HCT116 (cell line): ENCODE measurements at regions not wholly inside any gene's neighbourhood (a gene's known extent, or its start where the extent isn't known, plus 50 kb on each side); places are given as distances from the start of the nearest gene placed in this dataset.

ENCODE experiments used
- ATAC-seq: fragments of 200-7000 bp; cut with Tn5 transposase; 2 replicates; pipeline ENCODE4 v1.9.1; 2020; ENCODE audit warnings: mild to moderate bottlenecking, moderate library complexity
- BruUV-seq: library from RNA; stranded (reverse); fragments of 400-500 nt; replicated peaks from 2 replicates; lab custom pipeline; 2021; lab: Mats Ljungman, UMichigan
- CTCF ChIA-PET: fragments of 300-600 bp; sonication (Branson Sonifier 250); formaldehyde crosslinking; loops from one replicate; lab custom pipeline; 2021; ENCODE audit warnings: antibody characterized with exemption; lab: Charles Lee
- POLR2A ChIA-PET: fragments of 300-600, 350-600 bp; sonication (Branson Sonifier 250); formaldehyde crosslinking; loops from one replicate; lab custom pipeline; 2021; ENCODE audit warnings: antibody characterized with exemption; lab: Charles Lee
- RAD21 ChIA-PET, 2 experiments: fragments of 300-600 bp; sonication (Branson Sonifier 250); formaldehyde crosslinking; loops; one replicate each; lab custom pipeline; 2023; ENCODE audit warnings: low total read pairs in 2 of 2; ENCODE audit not compliant: uncharacterized antibody in 2 of 2, unreplicated experiment in 2 of 2, low non-redundant PET in 1 of 2; lab: Charles Lee
- DNase-seq: peaks from one replicate; pipeline ENCODE4 v3.0.0-alpha.2; 2010; ENCODE audit warnings: low read depth, low spot score
- H2AFZ ChIP-seq: fragments of 200-600 bp; shearing (Covaris generic), sonication (generic); 2 replicates; pipeline ENCODE4 v1.6.1; 2017; ENCODE audit warnings: low read depth, mixed run types, mixed read lengths, antibody characterized with exemption, low read length; ENCODE audit not compliant: poor library complexity, severe bottlenecking
- H3K27ac ChIP-seq: 2 replicates; pipeline ENCODE4 v1.5.1; 2012; ENCODE audit warnings: low read depth, low read length
- H3K27me3 ChIP-seq: fragments of 200-600 bp; sonication (generic); 2 replicates; pipeline ENCODE4 v1.6.1; 2016; ENCODE audit warnings: mixed run types, low read length, mixed read lengths; ENCODE audit not compliant: insufficient read depth
- H3K36me3 ChIP-seq, 2 experiments: fragments of 200-500 bp in 1 of 2; fragments of 200-600 bp in 1 of 2; sonication (Bioruptor generic) in 1 of 2; sonication (generic) in 1 of 2; 2 replicates each; pipeline versions ENCODE4 v1.5.1 to v1.6.1; 2014 to 2016; ENCODE audit warnings: low read length in 2 of 2, inconsistent platforms in 1 of 2, mixed read lengths in 1 of 2, mixed run types in 1 of 2; ENCODE audit not compliant: insufficient read depth in 2 of 2, control insufficient read depth in 1 of 2
- H3K4me1 ChIP-seq, 2 experiments: fragments of 200-600 bp in 1 of 2; sonication (generic) in 1 of 2; 2 replicates each; pipeline versions ENCODE4 v1.5.1 to v1.6.1; 2012 to 2017; ENCODE audit warnings: low read length in 2 of 2, inconsistent platforms in 1 of 2, mild to moderate bottlenecking in 1 of 2, mixed read lengths in 1 of 2, mixed run types in 1 of 2, moderate library complexity in 1 of 2; ENCODE audit not compliant: insufficient read depth in 2 of 2, control insufficient read depth in 1 of 2
- H3K4me2 ChIP-seq: fragments of 200-600 bp; sonication (generic); 2 replicates; pipeline ENCODE4 v1.6.1; 2017; ENCODE audit warnings: mixed run types, low read length, mixed read lengths
- H3K4me3 ChIP-seq, 2 experiments: fragments of 200-600 bp in 1 of 2; sonication (generic) in 1 of 2; replicated peaks in 1 of 2; 2 replicates each; pipeline ENCODE4 v1.5.1; 2011 to 2016; ENCODE audit warnings: low read length in 2 of 2, control low read depth in 1 of 2, low read depth in 1 of 2, mild to moderate bottlenecking in 1 of 2, mixed read lengths in 1 of 2, mixed run types in 1 of 2
- H3K79me2 ChIP-seq: fragments of 200-600 bp; sonication (generic); 2 replicates; pipeline ENCODE4 v1.6.1; 2017; ENCODE audit warnings: mild to moderate bottlenecking, mixed run types, low read length, moderate library complexity, mixed read lengths; ENCODE audit not compliant: insufficient read depth
- H3K9ac ChIP-seq: fragments of 200-600 bp; sonication (generic); 2 replicates; pipeline ENCODE4 v1.6.1; 2016; ENCODE audit warnings: low read length, mixed read lengths
- H3K9me2 ChIP-seq: fragments of 200-600 bp; sonication (generic), shearing (Covaris generic); 2 replicates; pipeline ENCODE4 v1.6.1; 2017; ENCODE audit warnings: mixed run types, mild to moderate bottlenecking, moderate library complexity; ENCODE audit not compliant: insufficient read depth
- H3K9me3 ChIP-seq, 2 experiments: fragments of 200-500 bp in 1 of 2; fragments of 200-600 bp in 1 of 2; sonication (Bioruptor generic) in 1 of 2; sonication (generic) in 1 of 2; 2 replicates each; pipeline ENCODE4 v1.6.1; 2014 to 2017; ENCODE audit warnings: low read length in 2 of 2, mixed read lengths in 2 of 2, inconsistent platforms in 1 of 2, low read depth in 1 of 2, mild to moderate bottlenecking in 1 of 2, mixed run types in 1 of 2, moderate library complexity in 1 of 2; ENCODE audit not compliant: control insufficient read depth in 1 of 2, insufficient read depth in 1 of 2
- H4K20me1 ChIP-seq: fragments of 200-600 bp; sonication (generic), shearing (Covaris generic); 2 replicates; pipeline ENCODE4 v1.6.1; 2017; ENCODE audit warnings: mixed run types, mild to moderate bottlenecking, moderate library complexity; ENCODE audit not compliant: insufficient read depth
- CEBPB ChIP-seq: IDR thresholded peaks from 2 replicates; pipeline ENCODE4 v1.6.1; 2012; ENCODE audit warnings: low read depth
- EGR1 ChIP-seq: IDR thresholded peaks from 2 replicates; pipeline ENCODE4 v1.6.1; 2012; ENCODE audit warnings: low read depth
- EZH2 ChIP-seq: fragments of 200-600 bp; sonication (generic); IDR thresholded peaks from 2 replicates; pipeline ENCODE4 v1.6.1; 2017; ENCODE audit warnings: antibody characterized with exemption, mixed run types
- EZH2phosphoT487 ChIP-seq: fragments of 200-600 bp; IDR thresholded peaks from 2 replicates; pipeline ENCODE4 v1.6.1; 2018; ENCODE audit warnings: antibody characterized with exemption, borderline replicate concordance
- JUND ChIP-seq: IDR thresholded peaks from 2 replicates; pipeline ENCODE4 v1.6.1; 2012
- POLR2AphosphoS5 ChIP-seq: IDR thresholded peaks from 2 replicates; pipeline ENCODE4 v1.6.1; 2011; ENCODE audit warnings: mild to moderate bottlenecking, low read depth, low read length, moderate library complexity
- RAD21 ChIP-seq: IDR thresholded peaks from 2 replicates; pipeline ENCODE4 v1.6.1; 2012; ENCODE audit warnings: low read depth, mild to moderate bottlenecking
- SRF ChIP-seq: IDR thresholded peaks from 2 replicates; pipeline ENCODE4 v1.6.1; 2012; ENCODE audit warnings: low read depth
- YY1 ChIP-seq: IDR thresholded peaks from 2 replicates; pipeline ENCODE4 v1.6.1; 2011; ENCODE audit warnings: low read length, low read depth, moderate library complexity, mild to moderate bottlenecking; ENCODE audit not compliant: insufficient replicate concordance; ENCODE audit errors: extremely low read depth
- ZBTB33 ChIP-seq: IDR thresholded peaks from 2 replicates; pipeline ENCODE4 v1.6.1; 2011; ENCODE audit warnings: mild to moderate bottlenecking, low read length, moderate library complexity; ENCODE audit not compliant: insufficient replicate concordance; ENCODE audit errors: extremely low read depth
- intact Hi-C: fragments of 100-400 bp; cut with micrococcal nuclease; formaldehyde crosslinking; loops from 2 replicates; pipeline ENCODE4 v1.10.0; 2022

DNA sequence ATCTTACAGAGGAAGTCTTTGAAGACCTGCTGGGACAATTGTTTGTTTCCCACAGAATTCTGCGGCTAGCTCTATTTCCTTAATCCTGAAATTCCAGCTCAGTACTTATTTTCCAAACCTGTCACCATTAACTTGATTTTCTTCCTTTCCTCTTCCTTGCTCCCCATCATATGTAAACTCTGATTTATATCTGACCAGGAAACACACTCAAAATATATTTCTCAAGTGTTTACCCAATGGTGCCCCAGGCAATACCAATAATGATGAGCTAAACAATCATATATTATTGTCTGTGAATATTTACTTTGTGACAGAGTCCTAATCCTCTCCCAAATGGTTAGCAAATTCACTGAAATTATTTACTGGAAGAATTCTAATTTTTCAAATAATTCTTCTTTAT, 597.3 kb downstream of the PKHD1 start:
- no peak overlapping the region for H3K4me2 ChIP-seq
- no peaks in the 10 kb centered on the region for H3K27me3 ChIP-seq
- DNase-seq (no peak), ATAC-seq (no peak)
- no peaks in the 10 kb centered on the region for H3K4me1 ChIP-seq
- ChIA-PET POLR2A (no interaction called here), CTCF (no interaction called here)
- BruUV-seq: no TSS peak
- H3K9ac ChIP-seq: no peak overlapping the region
- TF ChIP-seq CEBPB: no peak
- TF ChIP-seq, all 23 proteins: peak for 0
- Histone ChIP-seq H3K9me2 (no peaks in the 10 kb centered on the region), H4K20me1 (no peaks in the 10 kb centered on the region), H3K27ac (no peak overlapping the region), H3K9me3 (peaks cover 0 to 9% of the 10 kb centered on the region in 2 experiments; a peak in 2 of 4 replicates), H3K36me3 (no peaks in the 10 kb centered on the region), H2AFZ (no peak overlapping the region), H3K4me3 (no peak overlapping the region), H3K79me2 (no peaks in the 10 kb centered on the region)
- intact Hi-C loops: no loop called here
- RAD21 ChIA-PET: no interaction called here

GRCh38 chr6:51494342-51494741, 593.1 kb downstream of the PKHD1 start:
- no peak for TF ChIP-seq JUND
- TF ChIP-seq EZH2phosphoT487: no peak
- no peak for TF ChIP-seq POLR2AphosphoS5
- TF ChIP-seq EGR1: no peak
- TF ChIP-seq YY1: no peak
- TF ChIP-seq EZH2: no peak
- no peak for TF ChIP-seq RAD21
- no peak for TF ChIP-seq SRF
- TF ChIP-seq ZBTB33: no peak
- TF ChIP-seq, all 23 proteins: peak for 0
- H3K27ac ChIP-seq: no peak overlapping the region
- no peak overlapping the region for H3K4me2 ChIP-seq
- H4K20me1 ChIP-seq: no peaks in the 10 kb centered on the region
- ChIA-PET CTCF (no interaction called here), POLR2A (no interaction called here), RAD21 (no interaction called here)
- H3K9ac ChIP-seq: no peak overlapping the region
- H3K36me3 ChIP-seq: no peaks in the 10 kb centered on the region
- no peaks in the 10 kb centered on the region for H3K79me2 ChIP-seq
- no peaks in the 10 kb centered on the region for H3K27me3 ChIP-seq
- H2AFZ ChIP-seq: no peak overlapping the region
- H3K4me3 ChIP-seq: no peak overlapping the region
- H3K9me2 ChIP-seq: no peaks in the 10 kb centered on the region
- intact Hi-C loops: no loop called here
- no peak for ATAC-seq
- no TSS peak for BruUV-seq
- peaks cover 0 to 18% of the 10 kb centered on the region in 2 experiments; a peak in 2 of 4 replicates for H3K9me3 ChIP-seq
- H3K4me1 ChIP-seq: no peaks in the 10 kb centered on the region
- no peak for DNase-seq
